ENCODE measurements at regions not wholly inside any gene's neighbourhood (a gene's known extent, or its start where the extent isn't known, plus 50 kb on each side); places are given as distances from the start of the nearest gene placed in this dataset.
"Not testable (repeated sequence)": the region's sequence is repeated elsewhere in the genome, so short reads cannot be mapped to it uniquely, and the experiment has no call there.

DNA sequence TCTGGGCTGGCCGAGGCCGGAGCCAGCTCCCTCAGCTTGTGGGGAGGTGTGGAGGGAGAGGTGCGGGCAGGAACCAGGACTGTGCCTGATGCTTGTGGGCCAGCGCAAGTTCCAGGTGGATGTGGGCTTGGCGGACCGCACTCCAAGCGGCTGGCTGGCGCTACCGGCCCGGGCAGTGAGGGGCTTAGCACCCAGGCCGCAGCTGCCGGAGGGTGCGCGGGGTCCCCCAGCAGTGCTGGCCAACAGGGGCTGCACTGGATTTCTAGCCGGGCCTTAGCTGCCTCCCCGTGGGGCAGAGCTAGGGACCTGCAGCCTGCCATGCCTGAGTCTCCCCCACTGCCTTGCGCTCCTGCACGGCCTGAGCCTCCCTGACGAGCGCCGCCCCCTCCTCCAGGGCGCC lies 242.8 kb downstream of the CCSER2 start:
- DNase-seq (ENCODE audit: low spot score), result no peak

- no peak for DNase-seq (ENCODE audit: low spot score)
Measured at GRCh38 chr10:84574102-84574501, 245.7 kb downstream of the CCSER2 start.

GRCh38 chr10:84581976-84582375 lies 253.6 kb downstream of the CCSER2 start:
- DNase-seq (ENCODE audit: low spot score), result no peak

DNA sequence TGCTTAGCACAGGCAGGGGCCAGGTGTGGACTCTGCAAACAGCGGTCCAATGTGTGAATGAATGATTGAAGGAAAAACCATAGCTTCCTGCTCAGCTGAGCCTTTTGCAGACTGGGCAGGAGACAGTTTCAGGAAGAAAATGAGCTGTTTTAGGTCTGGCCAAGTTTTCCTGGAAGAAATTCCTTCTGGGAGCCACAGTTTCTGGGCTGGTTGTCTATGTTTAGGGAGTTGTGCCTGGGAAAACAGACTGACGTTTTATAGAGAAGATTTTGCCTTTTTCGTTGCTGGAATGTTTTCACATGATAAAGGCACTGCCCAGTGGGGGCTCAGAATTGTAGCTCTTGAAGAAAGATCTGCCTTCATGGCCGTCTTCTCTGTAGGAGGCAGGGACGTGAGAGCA lies 255.1 kb downstream of the CCSER2 start:
- DNase-seq (ENCODE audit: low spot score), result no peak

- no peak for DNase-seq (ENCODE audit: low spot score)
Measured at GRCh38 chr10:84587789-84588188, 259.4 kb downstream of the CCSER2 start.

- DNase-seq (ENCODE audit: low spot score), result no peak
Measured at GRCh38 chr10:84588426-84588825, 260.0 kb downstream of the CCSER2 start.

- no peak for DNase-seq (ENCODE audit: low spot score)
Measured at GRCh38 chr10:84588971-84589370, 260.6 kb downstream of the CCSER2 start.

DNA sequence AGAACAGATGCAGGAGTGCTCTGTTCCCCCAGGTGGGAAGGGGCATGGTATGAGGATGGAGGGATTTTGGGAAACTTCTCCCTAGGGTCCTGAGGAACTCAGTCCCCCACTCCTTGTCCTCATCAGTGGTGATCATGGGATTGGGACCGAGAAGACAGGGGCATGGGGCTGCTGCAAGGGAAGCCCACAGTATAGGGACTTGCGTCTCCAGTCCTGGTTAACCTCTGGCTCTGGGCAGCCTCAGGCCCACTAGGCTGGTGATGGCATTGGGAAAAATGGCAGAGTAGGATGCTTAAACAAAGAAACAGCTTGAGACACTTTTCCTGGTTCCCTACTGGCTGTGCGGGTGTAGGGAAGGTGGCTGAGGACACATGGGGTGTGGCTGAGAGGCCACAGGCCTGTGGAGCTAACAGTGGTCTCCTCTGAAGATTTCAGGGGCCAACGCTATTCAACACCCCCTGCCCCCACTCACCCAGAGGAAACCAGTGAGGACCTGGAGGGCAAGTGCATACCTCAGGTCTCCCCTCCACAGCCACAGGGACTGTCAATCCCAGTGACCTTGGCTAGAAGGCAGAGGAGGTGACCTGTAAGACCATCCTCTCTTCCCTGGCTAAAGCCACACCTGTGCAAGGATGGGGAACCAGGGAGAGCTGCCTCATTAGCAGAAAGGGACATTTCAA lies 261.3 kb downstream of the CCSER2 start:
- DNase-seq (ENCODE audit: low spot score), result no peak

GRCh38 chr10:84590327-84591193 lies 262.2 kb downstream of the CCSER2 start:
- DNase-seq (ENCODE audit: low spot score), result no peak

- no peak for DNase-seq (ENCODE audit: low spot score)
Measured at GRCh38 chr10:84593506-84593905, 265.1 kb downstream of the CCSER2 start.

DNA sequence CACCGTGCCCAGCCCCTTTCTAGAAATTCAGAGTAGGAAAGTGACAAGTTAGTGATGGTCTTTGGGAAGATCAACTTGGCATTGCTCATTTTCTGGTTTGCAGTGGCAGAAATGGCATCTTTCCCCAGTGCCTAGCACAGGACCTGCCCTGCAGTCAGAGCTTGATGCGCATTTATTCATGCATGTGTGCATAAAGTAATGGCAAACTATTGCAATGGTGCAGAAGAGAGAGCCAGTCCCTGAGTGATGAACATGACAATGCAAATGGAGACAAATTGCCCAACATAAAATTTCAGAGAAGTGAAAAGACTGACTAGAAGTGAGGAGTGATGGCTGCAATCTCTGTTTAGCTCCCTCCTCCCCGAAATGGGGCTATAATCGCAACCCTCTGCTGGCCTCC lies 268.2 kb downstream of the CCSER2 start:
- no peak for DNase-seq (ENCODE audit: low spot score)

DNA sequence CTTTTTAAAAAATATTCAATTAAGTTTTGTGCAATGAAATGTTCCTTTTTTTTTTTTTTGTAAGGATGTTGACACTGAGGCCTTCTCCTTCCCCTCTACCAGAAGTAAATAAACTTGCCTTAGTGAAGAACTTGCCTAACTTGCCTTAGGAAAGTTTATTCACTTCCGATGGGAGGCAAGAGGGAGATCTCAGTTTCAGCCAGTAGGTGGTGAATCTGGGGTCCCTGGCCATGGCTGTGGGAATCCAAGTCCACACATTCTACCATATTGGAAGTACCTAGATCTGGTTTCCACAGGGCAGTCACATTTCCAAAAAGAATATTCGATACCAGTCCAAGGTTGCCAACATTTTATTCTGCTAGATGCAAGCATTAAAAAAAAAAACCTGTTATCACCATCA lies 270.9 kb downstream of the CCSER2 start:
- no peak for DNase-seq (ENCODE audit: low spot score)

GRCh38 chr10:84600947-84601346 lies 272.6 kb downstream of the CCSER2 start:
- no peak for DNase-seq (ENCODE audit: low spot score)

DNA sequence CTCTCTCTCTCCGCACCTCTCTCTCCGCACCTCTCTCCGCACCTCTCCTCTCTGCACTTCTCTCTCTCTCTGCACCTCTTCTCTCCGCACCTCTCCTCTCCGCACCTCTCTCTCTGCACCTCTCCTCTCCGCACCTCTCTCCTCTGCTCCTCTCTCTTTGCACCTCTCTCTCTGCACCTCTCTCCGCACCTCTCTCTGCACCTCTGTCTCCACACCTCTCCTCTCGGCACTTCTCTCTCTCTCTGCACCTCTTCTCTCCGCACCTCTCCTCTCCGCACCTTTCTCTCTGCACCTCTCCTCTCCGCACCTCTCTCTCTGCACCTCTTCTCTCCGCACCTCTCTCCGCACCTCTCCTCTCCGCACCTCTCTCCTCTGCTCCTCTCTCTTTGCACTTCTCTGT lies 274.2 kb downstream of the CCSER2 start:
- DNase-seq (ENCODE audit: low spot score), result not testable (repeated sequence)

- DNase-seq (ENCODE audit: low spot score), result no peak
Measured at GRCh38 chr10:84603971-84604370, 275.6 kb downstream of the CCSER2 start.

DNA sequence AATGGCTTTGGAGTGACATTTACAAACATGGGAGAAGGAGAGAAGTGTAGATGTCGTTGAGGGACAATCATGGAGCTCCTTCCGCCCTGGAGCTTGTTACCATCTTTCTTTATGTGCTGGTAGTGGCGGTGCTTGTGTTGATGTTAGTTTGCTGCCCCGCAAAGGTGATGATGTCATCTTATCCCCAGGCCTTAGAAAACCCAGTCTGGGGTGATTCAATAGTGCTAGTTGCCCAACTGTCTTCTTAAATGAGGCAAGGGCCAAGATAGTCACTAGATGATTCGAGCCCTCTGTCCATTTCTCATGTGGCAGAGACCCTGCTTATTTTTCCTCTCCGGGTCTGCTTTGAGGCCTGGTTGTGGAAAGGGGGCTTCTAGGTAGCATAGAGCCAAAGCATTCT lies 277.4 kb downstream of the CCSER2 start:
- DNase-seq (ENCODE audit: low spot score), result no peak

- no peak for DNase-seq (ENCODE audit: low spot score)
Measured at GRCh38 chr10:84606428-84606827, 278.0 kb downstream of the CCSER2 start.

DNA sequence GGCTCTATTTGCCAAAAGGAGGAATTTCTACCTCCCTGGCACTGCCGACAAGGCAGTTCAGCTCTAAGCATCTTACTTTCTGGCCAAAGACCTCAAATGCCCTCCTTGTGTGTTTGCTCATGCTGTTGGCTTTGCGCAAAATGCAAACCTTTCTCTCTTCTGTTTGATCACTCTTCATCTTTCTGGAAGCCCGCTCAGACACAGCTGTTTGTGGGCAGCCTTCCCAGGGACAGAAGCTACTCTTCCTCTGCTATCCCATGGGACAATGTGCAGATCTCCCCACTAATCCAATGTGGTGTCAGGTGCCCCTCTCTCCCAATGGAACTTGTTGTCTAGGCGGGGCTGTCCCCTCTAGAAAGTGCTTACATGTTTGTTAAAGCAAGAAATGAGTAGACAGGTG lies 278.7 kb downstream of the CCSER2 start:
- DNase-seq (ENCODE audit: low spot score), result no peak

- no peak for DNase-seq (ENCODE audit: low spot score)
Measured at GRCh38 chr10:84607523-84607922, 279.1 kb downstream of the CCSER2 start.

DNA sequence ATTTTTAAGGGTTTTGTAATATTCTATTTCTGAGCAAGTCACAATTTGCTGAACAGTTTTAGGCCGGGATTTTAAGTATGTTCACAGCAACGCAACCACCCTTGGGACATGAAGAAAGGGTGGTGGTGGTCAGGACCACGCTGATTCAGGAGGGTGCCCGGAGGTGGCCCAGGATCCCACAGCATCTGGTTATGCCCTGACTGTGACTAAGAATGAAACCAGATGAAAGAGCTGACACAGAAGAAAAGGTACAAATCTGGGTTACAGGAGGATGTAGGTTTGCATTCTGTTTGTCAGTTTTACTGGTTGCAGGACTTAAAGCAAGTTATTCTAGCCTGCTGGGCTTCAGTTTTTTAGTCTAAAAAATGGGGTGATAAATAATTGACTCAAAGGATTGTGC lies 279.7 kb downstream of the CCSER2 start:
- DNase-seq (ENCODE audit: low spot score), result no peak

DNA sequence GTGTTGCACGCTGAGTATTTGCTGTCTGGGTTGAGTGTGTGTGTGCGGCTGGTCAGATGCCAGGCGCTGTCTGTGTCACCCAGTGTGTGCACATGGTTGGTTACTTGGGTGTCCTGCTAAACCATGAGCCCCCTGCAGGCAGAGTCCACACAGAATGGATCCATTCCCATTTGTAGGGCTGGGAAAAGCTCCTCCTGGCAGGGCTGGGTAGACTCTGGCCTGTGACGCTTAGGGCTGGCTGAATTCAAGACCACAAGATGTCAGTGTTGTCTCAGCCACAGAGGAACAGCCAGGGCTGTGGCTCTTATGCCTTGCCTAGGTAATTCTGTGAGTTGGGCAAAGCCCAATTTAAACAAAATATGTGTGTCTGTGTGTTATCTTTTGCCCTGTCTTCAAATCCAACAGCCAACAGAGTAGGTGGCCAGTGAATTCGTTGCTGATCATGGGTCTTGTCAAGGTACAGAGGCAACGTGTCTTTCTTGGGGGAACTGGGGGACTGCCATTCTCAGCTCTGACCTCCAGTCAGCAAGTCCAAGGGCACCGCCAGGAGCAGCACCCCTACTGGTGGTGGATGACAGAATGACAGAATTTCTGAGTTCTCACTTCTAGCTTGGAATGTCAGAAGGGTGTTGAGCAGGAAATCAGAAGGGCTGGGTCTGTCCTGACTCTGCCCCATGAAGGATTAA lies 285.1 kb downstream of the CCSER2 start:
- DNase-seq (ENCODE audit: low spot score), result no peak

DNA sequence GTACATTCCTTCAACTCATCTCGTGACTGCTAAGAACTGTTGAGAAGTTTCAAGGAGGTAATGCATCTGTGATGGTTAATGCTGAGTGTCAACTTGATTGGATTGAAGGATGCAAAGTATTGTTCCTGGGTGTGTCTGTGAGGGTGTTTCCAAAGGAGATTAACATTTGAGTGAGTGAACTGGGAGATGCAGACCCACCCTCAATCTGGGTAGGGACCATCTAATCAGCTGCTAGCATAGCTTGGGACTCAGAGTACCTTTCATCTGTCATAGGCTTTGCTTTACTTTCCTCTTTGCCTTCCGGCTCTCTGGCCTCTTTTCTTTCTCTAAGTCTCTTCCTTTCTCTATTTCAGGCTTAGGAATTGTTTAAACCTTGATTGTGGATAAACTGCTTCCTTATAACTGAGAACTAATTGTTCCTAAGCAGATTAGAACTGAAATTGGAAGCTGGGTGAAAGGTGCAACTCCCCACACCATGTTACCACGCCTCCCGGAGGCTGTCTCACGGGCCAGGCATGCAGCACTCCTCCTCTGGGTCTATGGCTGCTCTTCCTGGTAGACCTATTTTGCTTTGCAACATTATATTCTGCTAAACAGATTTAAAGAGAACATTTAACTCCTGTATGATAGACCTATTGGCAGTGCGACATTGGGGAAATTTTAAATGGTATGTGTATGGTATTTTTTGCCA lies 298.2 kb downstream of the CCSER2 start:
- no peak for DNase-seq (ENCODE audit: low spot score)

Measured in AG08395 (cell line).